NCI-H1694 (cell line): ENCODE measurements at regions not wholly inside any gene's neighbourhood (a gene's known extent, or its start where the extent isn't known, plus 50 kb on each side); places are given as distances from the start of the nearest gene placed in this dataset.
A peak's percentile ranks its signal among the peaks of the same experiment; 100 is the strongest.

ENCODE experiments used
- DNase-seq: peaks from one replicate; lab custom pipeline; 2025; lab: John Stamatoyannopoulos, UW

- DNase-seq, result no peak
These were observed 197.3 kb downstream of the UNC5CL start for GRCh38 chr6:40841721-40842120.

GRCh38 chr6:40832691-40833090 is 206.3 kb downstream of the UNC5CL start:
- DNase-seq, result no peak

- no peak for DNase-seq
These were observed 207.6 kb downstream of the UNC5CL start for GRCh38 chr6:40831381-40831780.

- no peak for DNase-seq
These were observed 213.9 kb downstream of the UNC5CL start for GRCh38 chr6:40825102-40825501.

GRCh38 chr6:40823917-40824891 is 214.8 kb downstream of the UNC5CL start:
- peak; percentile 64 for DNase-seq

- no peak for DNase-seq
These were observed 216.4 kb downstream of the UNC5CL start for GRCh38 chr6:40822619-40823018.

GRCh38 chr6:40819182-40819834 is 219.7 kb downstream of the UNC5CL start:
- DNase-seq, result no peak

GRCh38 chr6:40817369-40817768 is 221.7 kb downstream of the UNC5CL start:
- no peak for DNase-seq

GRCh38 chr6:40816601-40817000 is 222.4 kb downstream of the UNC5CL start:
- DNase-seq, result no peak

- DNase-seq, result no peak
These were observed 223.3 kb downstream of the UNC5CL start for GRCh38 chr6:40815731-40816130.

- no peak for DNase-seq
These were observed 223.0 kb upstream of the LRFN2 start for GRCh38 chr6:40810171-40810570.

GRCh38 chr6:40809627-40810026 is 222.5 kb upstream of the LRFN2 start:
- DNase-seq, result no peak

GRCh38 chr6:40807484-40807883 is 220.3 kb upstream of the LRFN2 start:
- DNase-seq, result no peak

- DNase-seq, result no peak
These were observed 219.2 kb upstream of the LRFN2 start for GRCh38 chr6:40806256-40806864.

GRCh38 chr6:40805336-40805735 is 218.2 kb upstream of the LRFN2 start:
- DNase-seq, result no peak

GRCh38 chr6:40804905-40805304 is 217.7 kb upstream of the LRFN2 start:
- DNase-seq, result no peak

GRCh38 chr6:40803897-40804702 is 216.9 kb upstream of the LRFN2 start:
- no peak for DNase-seq

- DNase-seq, result no peak
These were observed 215.3 kb upstream of the LRFN2 start for GRCh38 chr6:40802481-40802880.

GRCh38 chr6:40799296-40800140 is 212.4 kb upstream of the LRFN2 start:
- DNase-seq, result no peak

GRCh38 chr6:40798069-40798770 is 211.1 kb upstream of the LRFN2 start:
- DNase-seq, result no peak
